HG03558 (cell line): ENCODE measurements at regions not wholly inside any gene's neighbourhood (a gene's known extent, or its start where the extent isn't known, plus 50 kb on each side); places are given as distances from the start of the nearest gene placed in this dataset.
A peak's percentile ranks its signal among the peaks of the same experiment; 100 is the strongest.
"Not testable (repeated sequence)": the region's sequence is repeated elsewhere in the genome, so short reads cannot be mapped to it uniquely, and the experiment has no call there.

ENCODE experiments used
- ATAC-seq: cut with Tn5 transposase; IDR thresholded peaks from one replicate; pipeline ENCODE4 v1.9.1; 2021; ENCODE audit warnings: moderate number of reproducible peaks; ENCODE audit not compliant: unreplicated experiment; ENCODE audit errors: extremely low read depth

- peak; percentile 67 for ATAC-seq
Measured at GRCh38 chr3:901953-902778, 190.7 kb upstream of the CNTN6 start.

- ATAC-seq: no peak
Measured at GRCh38 chr3:905217-905616, 187.6 kb upstream of the CNTN6 start.

- no peak for ATAC-seq
Measured at GRCh38 chr3:906739-907138, 186.1 kb upstream of the CNTN6 start.

GRCh38 chr3:908839-909238 is 184.0 kb upstream of the CNTN6 start:
- ATAC-seq: no peak

- not testable (repeated sequence) for ATAC-seq
Measured at GRCh38 chr3:912717-913116, 180.1 kb upstream of the CNTN6 start.

GRCh38 chr3:923161-923910 is 169.5 kb upstream of the CNTN6 start:
- ATAC-seq: no peak

GRCh38 chr3:930866-931265 is 162.0 kb upstream of the CNTN6 start:
- ATAC-seq: no peak

- no peak for ATAC-seq
Measured at GRCh38 chr3:933326-933725, 159.5 kb upstream of the CNTN6 start.

- no peak for ATAC-seq
Measured at GRCh38 chr3:944786-945185, 148.0 kb upstream of the CNTN6 start.

GRCh38 chr3:945738-946137 is 147.1 kb upstream of the CNTN6 start:
- ATAC-seq: no peak

GRCh38 chr3:952906-953305 is 139.9 kb upstream of the CNTN6 start:
- ATAC-seq: no peak

- ATAC-seq: no peak
Measured at GRCh38 chr3:963255-963654, 129.6 kb upstream of the CNTN6 start.

GRCh38 chr3:963755-964154 is 129.1 kb upstream of the CNTN6 start:
- ATAC-seq: no peak

GRCh38 chr3:965826-966225 is 127.0 kb upstream of the CNTN6 start:
- ATAC-seq: no peak

GRCh38 chr3:966341-966740 is 126.5 kb upstream of the CNTN6 start:
- no peak for ATAC-seq

- no peak for ATAC-seq
Measured at GRCh38 chr3:973340-973739, 119.5 kb upstream of the CNTN6 start.

- ATAC-seq: no peak
Measured at GRCh38 chr3:976006-976405, 116.8 kb upstream of the CNTN6 start.

GRCh38 chr3:981156-981555 is 111.7 kb upstream of the CNTN6 start:
- no peak for ATAC-seq

- no peak for ATAC-seq
Measured at GRCh38 chr3:988785-989184, 104.0 kb upstream of the CNTN6 start.

- ATAC-seq: no peak
Measured at GRCh38 chr3:992871-993270, 100.0 kb upstream of the CNTN6 start.

GRCh38 chr3:1002010-1002409 is 90.8 kb upstream of the CNTN6 start:
- no peak for ATAC-seq

- no peak for ATAC-seq
Measured at GRCh38 chr3:1007866-1008265, 85.0 kb upstream of the CNTN6 start.
